HG03571 (cell line): ENCODE measurements at regions not wholly inside any gene's neighbourhood (a gene's known extent, or its start where the extent isn't known, plus 50 kb on each side); places are given as distances from the start of the nearest gene placed in this dataset.
A peak's percentile ranks its signal among the peaks of the same experiment; 100 is the strongest.

Experiments
- ATAC-seq: cut with Tn5 transposase; IDR thresholded peaks from one replicate; pipeline ENCODE4 v1.9.1; 2021; ENCODE audit not compliant: unreplicated experiment

DNA sequence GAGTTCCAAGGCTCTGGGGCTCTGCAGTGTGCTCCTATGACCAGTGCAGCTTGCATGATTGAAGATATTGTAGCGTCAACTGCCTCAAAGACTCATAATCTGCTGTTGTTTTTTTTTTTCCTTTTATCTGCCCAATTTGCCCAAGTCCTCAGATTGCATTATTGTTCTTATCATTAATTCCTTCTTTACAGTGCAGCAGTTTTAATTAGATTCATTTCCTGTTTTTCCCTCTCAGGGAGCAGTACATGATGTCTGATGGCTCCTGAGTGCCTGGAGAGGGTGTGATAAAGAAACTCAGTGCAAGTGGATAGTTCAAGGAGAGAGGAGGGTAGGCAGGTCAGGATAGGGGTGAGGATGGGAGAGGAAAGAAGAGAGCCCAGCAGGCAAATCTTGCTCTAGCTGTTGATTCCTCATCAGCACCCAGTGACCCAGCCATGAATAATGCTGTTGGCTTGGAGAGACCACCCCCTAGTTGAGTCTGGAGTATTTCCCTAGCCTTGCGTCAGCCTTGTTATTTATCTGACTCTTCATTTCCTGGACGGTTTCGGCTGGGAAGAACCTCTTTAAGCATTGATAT lies 219.6 kb upstream of the SESN3 start:
- ATAC-seq, result no peak

DNA sequence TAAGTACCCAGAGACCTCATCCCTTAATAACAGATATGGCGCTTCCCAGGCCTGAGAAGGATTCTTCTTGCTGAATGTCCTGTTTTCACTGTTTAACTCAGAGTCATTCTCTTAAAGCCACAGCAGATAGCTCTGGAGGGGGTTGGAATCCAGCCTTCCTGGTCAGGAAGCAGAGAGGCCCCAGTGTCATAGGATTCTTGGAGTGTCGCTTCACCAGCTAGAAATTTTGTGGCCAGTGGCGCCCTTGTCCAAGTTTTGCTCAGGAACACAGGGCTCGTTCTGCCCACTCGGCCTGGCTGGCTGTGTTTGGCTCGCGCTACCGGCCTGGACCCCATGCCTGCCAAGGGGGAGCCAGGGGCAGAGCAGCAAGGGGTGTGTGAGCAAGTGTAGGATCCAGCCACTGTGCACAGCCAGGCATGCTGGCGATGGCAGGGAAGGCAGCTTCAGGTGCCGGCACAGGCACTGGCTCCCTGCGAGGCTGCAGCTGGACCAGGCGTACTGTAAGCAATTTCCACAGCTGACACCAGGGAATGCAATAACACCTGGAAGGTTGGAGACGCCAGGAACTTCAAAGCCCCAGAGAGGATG lies 214.8 kb upstream of the SESN3 start:
- no peak for ATAC-seq

DNA sequence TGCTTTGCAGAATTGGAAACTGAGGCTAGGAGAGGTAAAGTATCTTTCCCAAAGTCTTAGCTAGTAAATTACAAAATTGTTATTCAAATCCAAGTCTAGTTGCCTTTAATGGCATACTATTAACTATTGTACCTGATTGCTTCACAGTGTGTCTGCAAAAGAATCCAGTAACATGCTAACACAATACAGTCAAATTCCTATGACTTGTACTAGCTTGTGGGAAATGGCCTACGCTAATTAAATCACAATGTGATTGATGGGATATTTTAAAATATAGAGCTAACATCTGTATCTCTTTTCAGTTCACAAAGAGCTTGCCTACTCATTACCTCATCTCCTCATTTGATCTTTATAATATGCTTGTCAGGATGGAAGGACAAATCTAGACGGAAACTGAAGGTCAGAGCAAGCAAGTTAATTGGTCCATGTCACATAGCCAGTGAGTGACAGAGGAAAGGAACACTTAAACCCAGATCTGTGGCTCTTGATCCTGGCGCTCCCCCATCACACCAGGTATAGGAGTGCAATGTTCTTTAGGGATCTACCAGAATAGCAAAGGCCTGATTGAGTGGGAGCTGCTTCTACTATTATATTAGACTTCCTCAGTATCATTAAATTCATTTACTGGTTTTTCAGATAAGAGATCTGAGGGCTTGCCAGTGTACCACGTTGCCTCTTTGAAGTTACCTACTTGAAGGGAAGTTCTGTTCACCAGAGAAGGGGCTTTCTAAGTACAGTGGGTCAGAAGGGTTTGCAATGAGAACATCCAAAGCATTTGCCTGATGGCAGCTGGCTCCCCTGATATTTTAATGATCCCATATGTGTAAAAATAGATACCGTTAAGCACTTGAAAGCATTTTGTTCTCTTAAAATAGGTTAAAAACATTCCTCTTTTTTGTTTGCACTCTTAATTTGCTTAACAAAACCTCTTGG lies 213.6 kb upstream of the SESN3 start:
- no peak for ATAC-seq

DNA sequence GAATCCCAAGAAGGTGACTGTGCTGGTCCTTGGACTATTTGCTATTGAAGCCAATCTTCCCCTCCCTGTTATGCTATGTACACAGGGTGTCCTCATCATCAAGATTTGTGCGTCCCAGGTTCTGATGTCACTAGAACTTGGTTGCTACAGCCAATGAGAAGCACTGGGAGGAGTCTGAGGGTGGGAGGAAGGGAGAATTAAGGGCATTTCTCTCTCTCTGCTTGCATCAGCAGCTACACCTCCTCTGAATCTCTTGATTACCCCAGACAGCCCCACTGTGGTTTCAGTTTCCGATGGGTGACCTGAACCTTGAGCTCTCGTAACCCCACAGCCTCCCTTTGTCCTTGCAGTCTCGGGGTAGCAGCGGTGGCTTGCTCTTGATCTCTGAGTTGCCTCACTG lies 212.4 kb upstream of the SESN3 start:
- ATAC-seq, result peak; percentile 71

DNA sequence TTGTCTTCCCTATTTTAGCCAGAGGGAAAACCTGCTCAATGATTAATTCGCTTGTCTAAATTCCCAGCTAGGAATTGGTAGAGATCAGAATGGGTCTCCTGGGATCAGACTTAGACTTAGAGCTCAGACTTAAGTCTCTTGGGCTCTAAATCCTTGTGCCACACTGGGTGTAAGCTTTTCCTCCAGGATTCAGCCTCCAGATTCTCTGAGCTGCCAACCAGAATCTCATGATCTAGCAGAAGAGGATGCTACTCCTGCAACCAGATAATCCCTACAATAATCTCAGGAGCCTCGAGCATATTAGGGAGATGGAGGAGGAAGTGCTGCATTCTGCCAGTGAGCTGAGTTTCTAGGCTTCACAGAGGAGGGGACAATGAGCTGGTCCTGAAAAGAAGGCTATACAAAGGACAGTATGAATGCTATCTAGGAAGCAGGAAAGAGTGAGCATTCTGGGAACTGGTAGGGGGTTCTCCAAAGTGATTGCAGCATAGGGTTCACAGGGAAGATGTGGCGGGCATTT lies 211.6 kb upstream of the SESN3 start:
- ATAC-seq, result no peak

DNA sequence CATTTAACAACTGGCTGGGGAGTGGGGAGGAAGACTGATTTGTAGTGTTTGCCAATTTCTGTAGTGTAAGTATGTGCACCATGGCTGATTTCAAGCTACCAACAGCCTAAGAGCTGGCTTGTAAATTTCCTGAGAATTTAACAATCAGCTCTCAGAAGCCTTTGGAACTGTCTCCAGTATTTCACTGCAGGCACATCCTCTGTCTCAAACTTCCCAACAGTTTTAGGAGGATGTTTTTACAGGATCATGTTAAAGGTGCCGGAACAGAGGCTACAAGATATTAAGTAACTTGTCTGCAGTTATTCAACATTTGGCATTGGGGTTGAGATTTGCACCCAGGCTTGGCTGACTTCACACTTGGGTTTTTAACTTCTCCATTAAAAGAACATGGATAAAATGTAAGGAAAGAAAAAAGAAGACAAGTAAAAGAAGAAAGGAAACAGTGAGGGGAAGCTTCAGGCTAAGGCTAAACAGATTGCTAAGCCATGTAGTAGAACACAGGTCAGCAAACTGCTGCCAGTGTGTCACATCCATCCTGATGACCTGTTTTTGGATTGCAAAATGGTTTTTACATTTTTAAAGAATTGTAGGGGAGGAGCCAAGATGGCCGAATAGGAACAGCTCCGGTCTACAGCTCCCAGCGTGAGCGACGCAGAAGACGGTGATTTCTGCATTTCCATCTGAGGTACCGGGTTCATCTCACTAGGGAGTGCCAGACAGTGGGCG lies 204.8 kb upstream of the SESN3 start:
- no peak for ATAC-seq

DNA sequence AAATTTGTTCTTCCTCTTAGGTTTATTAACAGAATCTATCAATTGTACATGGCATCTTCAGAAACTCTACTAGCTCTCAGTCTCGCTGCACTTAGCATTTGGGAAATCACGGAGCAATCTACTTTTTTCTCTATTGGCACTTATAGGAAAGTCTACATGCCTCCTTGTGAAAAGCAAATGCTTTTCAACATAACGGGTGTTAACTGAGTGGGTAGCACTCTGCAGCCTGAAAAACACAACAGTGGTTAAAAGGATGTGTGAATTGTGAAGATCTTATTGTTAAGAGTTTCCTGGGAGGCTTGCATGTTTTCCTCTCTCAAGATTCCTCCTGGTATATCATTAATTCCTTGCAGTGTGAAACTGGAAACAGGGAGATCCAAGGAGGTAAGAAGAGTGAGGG lies 204.2 kb upstream of the SESN3 start:
- no peak for ATAC-seq

DNA sequence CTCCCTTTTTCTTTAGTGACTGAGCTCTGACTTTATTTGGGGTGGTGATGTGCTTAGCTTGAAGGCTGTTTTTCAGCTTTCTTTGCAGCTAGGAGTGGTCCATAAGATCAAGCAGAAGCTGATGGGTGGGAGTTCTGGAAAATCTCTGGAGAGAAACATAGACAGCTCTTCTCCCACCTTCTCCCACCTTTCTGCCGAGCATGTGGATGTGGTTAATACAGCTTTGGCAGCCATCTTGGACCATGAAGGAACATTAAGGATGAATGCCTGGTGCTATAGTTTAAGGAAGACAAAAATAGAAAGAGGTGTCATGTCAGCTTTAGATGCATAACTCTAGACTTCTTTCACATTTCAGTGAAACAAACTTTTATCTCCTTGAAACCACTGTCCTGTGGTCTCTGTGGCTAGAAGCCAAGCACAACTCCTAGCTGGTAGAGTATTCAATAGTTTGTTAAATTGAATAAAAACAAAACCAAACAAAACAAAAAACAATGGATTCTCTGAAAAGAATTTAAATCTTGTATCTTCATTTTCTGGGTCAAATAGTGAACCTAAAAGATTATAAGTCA lies 203.6 kb upstream of the SESN3 start:
- no peak for ATAC-seq

DNA sequence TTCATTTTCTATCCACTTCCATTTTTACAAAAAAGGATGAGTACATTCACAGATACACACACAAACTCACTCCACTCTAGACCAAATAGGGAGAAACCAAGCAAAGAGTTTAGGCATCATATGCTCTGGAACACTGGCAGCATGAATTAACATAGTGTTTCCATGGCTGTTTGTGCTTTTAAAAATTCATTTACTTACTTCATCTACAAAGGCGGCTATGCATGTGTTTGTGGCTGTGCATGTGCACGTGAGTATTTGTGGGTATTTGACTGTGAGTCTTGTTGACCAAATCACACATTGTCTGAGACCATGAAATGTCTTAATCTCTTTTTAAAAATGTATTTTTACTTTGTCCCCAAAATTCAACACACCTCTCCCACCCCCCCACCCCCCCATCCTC lies 203.0 kb upstream of the SESN3 start:
- ATAC-seq, result no peak

DNA sequence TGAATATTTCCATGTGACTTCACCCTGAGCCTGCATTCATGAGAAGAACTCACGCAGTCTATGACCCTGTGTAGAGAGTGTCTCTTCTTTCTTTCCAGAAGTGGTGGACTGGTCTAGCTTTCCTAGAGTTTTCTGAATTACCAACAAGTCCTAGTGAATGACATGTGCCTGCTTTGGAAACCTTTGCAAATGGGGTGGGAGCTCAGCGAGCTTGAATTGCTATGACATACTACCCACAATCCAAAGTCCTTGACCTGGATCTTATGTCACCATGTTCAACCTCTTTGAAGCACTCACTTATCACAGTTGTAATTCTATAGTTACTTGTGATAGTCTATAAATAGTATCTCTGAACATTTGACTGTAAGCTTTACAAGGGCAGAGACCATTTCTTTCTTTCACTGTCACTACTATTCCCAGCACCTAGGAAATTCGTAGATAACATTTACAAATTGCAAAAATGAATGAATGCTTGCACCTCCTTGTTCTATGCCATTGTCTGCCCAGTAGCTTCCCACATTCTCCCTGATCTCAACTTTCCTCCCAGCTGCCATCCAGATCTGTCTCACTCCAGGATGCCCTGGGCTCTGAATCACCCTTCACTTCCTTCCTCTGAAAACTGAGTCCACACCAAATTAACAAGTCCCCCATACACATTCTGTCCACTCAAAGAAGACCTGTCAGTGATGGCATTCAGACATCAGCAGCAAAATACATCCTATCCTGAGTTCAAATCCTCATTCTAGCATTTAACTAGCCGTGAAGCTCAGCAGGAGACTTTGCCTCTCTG lies 201.9 kb upstream of the SESN3 start:
- no peak for ATAC-seq

DNA sequence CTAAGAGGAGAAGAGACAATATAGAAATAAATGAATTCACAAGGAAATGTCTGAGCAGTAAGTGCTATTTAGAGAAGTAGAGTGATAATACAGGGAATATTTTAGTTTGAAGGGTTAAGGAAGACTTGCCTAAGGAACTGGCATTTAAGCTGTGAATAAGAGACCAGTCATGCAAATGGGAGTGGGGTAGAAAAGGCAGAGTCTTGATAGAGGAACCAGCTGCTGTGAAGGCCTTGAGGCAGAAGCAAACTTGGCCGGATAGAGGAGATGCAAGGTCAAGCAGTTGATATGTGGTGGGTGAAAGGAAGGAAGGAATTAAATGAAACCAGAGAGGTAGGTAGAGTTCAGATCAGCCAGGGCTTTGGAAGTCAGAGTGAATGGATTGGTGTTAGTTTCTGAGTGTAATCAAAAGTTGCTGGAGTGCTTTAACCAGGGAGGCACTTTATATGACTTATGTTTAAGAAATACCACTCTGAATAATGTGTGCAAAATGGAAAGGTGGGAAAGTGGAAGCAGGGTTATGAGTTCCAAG lies 198.4 kb upstream of the SESN3 start:
- ATAC-seq, result no peak

DNA sequence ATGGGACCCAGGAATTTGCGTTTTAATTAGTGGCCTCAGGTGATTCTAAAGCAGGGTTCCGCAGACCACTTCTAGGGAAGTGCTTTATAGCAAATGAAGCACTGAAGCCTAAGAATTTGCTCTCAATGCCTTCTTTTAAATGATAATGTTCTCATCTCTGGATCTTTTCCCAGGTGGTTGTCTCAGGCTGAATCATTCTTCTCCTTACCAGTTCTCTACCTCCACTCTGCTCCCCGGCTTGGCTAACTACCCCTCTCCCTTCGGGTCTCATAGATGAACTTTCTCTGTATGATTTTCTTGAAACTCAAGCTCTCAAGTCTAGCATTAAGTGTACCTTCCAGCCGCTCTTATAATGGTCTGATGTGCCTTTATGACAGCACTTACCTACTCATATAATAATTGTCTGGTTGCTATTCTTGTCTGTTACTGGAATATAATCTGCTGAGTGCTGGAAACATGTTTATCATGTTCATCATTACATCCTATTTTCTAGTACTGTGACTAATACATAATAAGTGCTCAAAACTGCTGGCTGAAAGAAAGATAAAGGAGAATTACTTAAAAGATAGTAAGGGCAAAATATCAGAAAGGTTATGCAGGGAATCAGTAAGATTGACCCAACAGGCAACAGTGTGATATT lies 195.9 kb upstream of the SESN3 start:
- ATAC-seq, result no peak

DNA sequence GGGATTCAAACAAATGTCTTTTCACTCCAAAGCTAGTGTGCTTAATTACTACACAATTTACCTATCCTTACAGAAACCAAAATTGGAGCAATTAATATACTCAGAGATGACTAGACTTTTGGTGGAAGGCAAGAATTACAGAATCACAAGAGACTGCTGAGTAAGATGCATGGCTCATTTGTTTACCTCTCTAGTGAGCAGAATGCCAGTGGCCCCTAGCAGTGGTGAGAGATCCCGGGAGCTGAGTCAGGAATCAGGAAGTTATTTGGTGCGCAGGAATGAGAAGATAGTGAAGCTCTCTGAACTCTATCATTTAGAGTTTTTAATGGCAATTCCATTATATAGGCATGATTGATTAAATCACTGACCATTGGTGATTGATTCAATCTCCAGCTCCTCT lies 188.9 kb upstream of the SESN3 start:
- no peak for ATAC-seq

DNA sequence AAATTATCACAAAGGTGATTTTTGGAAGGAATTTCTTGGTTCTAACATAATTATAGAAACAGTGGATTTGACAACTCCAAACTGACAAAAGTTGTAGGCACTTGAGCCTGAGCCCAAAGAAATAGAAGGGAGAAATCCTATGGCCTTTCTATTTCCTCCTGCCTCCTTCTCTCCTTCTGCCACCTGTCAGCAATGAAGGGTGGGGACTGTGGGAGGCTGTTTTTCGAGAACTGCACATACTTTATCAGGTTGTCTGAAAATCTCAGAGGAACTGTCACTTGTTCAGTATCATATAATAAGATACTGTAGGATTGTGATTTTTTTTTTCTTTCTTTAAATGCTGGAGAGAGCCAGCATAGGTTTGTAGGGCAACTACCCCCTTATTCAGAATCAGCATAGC lies 187.9 kb upstream of the SESN3 start:
- no peak for ATAC-seq

DNA sequence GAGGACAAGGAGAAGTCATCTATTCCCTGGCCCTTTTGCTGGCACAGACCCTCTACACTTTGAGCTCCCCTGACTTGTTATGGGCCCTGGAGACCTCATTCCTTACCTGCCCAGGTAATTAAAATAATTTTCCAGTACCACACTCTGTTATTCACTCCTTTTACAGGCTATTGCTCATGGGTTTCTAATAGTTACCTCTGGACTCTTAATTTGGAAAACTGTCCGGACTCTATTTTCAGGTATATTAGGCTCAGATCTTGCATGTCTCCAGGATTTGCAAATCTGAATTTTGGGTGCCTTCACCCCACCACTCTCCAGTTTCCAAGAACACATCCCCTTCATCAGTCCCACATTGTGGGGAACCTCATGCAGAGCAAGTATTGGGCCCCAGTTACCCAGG lies 186.8 kb upstream of the SESN3 start:
- no peak for ATAC-seq

DNA sequence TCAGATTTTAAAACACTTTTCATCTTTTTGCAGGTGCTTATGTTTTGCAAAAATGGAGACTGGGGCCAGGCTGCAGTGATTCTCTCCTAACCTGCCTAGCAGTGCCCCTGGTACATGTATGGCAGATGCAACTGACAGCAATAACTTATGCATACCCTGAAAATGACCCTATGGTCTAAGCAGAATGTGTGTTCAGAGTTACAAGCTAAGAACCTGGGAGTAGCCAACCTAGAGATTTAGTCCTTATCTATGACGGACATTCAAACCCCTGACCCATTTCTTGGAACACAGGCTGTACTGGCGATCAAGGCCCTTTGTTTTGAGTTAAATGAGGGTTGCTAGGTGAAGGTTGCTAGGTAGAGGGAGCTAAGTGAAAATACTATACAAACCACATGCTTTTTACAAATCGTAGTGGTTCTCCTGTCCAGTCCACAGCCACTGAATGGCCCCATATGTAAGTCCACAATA lies 184.9 kb upstream of the SESN3 start:
- no peak for ATAC-seq

DNA sequence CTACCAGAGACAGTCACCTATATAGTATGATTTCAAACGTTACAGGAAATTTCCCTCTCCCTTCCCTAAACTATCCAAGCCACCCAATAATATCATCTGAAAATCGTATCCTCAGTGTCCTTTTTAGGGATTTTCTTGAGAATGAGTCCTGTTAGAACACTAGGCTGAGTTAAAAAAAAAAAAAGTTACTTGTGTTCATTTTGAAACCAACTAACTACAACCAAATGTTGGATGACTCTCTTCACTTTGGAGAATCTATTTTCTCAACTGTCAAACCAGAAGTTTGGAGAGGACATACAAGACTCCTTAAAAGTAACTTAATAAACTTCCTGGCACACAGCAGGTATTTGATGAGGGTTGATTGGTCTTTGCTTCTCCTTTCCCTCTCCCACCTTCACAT lies 183.2 kb upstream of the SESN3 start:
- ATAC-seq, result no peak

DNA sequence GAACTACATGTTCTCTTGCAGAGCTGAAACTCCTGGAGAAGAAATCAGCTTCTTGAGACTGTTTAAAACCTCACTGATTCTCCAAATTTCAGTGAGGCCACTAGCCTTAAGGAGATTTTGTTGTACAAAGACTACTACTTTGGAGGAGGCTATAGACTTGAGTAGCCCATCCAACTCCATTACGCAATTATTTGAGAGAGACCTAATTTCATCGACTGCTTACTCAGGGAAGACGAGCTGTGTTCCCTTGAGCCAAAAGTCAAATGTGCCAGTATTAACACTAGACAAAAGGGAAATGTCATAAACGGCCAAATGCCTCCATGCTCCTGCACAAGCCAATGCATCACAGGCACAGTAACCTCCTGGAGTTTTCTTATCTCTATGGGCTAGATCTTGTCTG lies 182.8 kb upstream of the SESN3 start:
- ATAC-seq, result no peak

DNA sequence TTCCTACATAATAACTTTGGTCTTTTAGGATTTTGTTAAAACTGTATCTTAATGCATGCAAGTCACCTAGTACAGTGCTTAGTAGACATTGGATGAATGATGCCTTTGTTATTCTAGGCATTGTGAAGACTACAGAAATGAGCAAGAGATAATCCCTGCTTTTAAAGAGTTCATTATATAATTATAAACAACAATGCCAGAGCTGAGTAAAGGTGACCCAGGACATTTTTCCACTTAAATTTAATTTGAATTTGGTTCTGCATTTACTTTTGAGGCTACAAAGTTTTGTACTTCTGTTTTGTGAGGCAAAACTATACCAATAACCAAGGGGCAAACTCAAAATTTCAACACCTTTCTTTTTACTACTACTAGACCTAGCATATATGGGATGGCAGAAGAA lies 182.0 kb upstream of the SESN3 start:
- ATAC-seq, result no peak
